Fibroblast of mammary gland (primary cell): ENCODE measurements at regions not wholly inside any gene's neighbourhood (a gene's known extent, or its start where the extent isn't known, plus 50 kb on each side); places are given as distances from the start of the nearest gene placed in this dataset.
"Not testable (repeated sequence)": the region's sequence is repeated elsewhere in the genome, so short reads cannot be mapped to it uniquely, and the experiment has no call there.

Experiments used
- DNase-seq: peaks from one replicate; pipeline ENCODE4 v3.0.0-alpha.2; 2010; ENCODE audit warnings: low read depth
- H3K4me3 ChIP-seq: 2 replicates; pipeline ENCODE4 v1.5.1; 2011; ENCODE audit warnings: low read depth, mild to moderate bottlenecking, low read length, moderate library complexity; ENCODE audit not compliant: control insufficient read depth
- TF ChIP-seq, protein P1 (sequence below): conservative IDR thresholded peaks from 2 replicates; pipeline ENCODE4 v1.5.1; 2011; ENCODE audit warnings: low read depth, low read length, inconsistent platforms; ENCODE audit not compliant: control insufficient read depth, insufficient read depth

DNA sequence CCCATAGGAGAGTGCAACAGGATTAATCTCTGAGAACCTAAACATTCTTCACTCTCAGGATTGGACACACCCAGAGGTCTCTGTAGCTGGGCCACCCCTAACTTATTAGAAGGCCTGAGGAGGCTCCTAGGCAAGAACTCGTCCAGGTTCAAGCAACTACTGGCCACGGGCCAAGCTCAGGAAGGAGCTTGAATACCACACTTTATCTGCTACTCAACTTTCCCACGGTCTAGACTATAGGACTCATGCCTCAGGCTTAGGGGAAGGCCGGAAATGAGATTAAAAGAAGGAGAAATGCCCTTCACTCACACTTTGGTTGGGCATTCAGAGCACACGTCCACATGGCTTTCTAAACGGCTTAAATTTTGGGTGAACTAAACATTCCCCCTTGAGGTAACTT, 142.8 kb upstream of the PHYHIPL start:
- H3K4me3 ChIP-seq = no peak overlapping the region
- DNase-seq = no peak
- TF ChIP-seq, protein P1, sequence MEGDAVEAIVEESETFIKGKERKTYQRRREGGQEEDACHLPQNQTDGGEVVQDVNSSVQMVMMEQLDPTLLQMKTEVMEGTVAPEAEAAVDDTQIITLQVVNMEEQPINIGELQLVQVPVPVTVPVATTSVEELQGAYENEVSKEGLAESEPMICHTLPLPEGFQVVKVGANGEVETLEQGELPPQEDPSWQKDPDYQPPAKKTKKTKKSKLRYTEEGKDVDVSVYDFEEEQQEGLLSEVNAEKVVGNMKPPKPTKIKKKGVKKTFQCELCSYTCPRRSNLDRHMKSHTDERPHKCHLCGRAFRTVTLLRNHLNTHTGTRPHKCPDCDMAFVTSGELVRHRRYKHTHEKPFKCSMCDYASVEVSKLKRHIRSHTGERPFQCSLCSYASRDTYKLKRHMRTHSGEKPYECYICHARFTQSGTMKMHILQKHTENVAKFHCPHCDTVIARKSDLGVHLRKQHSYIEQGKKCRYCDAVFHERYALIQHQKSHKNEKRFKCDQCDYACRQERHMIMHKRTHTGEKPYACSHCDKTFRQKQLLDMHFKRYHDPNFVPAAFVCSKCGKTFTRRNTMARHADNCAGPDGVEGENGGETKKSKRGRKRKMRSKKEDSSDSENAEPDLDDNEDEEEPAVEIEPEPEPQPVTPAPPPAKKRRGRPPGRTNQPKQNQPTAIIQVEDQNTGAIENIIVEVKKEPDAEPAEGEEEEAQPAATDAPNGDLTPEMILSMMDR = no peak

DNA sequence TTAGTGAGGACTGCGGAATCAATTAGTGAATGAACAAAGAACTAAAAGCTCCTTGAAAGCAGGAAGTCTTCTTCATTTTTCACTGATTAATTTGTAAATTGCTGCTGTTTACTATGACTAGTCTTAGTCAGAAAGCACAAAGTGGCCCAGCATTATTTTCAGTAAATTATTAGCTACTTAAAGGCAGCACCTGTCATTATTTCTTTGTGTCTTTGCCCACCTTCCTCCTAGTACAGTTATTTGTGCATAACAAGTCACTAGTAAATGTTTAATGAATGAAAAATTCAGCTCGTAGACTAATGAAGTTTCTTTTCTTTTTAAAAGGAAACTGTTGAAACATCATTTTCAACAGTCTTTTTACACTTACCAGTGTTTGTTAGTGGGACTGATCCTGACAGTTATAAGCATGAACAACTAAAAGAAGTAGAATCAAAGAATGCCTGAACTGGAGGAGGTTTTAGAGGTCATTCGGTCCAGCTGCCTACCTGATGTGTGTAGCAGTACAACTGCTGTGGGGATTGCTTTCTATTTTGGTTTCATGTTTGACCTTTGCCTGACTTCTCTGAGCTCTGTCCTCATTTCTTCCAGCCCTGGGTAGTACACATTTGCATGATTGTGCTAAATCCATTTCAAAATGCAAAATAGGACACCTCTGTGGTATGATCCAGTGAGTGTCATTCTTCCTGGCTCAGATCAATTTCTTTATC, 140.0 kb upstream of the PHYHIPL start:
- TF ChIP-seq, protein P1 = no peak
- DNase-seq = no peak
- H3K4me3 ChIP-seq = no peak overlapping the region

DNA sequence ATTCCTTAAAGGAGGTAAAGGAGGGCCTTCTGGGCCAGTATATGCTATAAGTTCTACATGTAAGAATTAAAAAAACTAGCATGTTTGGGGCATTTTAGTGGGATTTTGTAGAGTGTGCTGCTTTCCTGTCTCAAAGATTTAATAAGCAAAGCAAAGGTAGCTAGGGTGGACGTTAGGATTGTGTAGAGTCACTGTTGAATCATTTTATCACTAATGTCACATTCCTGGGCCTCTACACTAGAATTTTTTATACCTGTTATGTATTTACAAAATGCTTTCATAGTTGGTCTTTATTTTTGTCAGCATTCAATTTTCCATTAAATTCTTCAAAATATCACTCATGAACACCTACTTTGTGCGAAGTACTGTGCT, 139.4 kb upstream of the PHYHIPL start:
- TF ChIP-seq, protein P1 = no peak
- H3K4me3 ChIP-seq = no peak overlapping the region
- no peak for DNase-seq

DNA sequence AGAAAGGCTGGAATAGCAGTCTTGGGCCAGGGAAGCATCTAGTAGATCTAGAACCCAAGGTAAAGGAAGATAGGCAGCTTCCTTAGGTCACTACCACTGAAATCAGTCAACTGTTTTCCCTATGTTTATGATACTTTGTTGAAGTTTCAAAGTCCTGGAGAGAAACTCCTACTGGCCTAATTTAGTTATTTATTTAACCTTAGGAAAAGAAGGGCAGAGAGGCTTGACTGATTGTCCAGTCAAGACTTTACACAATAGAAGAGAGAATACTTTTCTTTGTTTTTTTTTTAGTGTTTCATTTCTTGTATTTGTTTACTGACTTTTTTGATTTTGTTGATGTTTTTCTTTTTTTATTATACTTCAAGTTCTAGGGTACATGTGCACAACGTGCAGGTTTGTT, 138.9 kb upstream of the PHYHIPL start:
- DNase-seq = no peak
- TF ChIP-seq, protein P1 = no peak
- no peak overlapping the region for H3K4me3 ChIP-seq

DNA sequence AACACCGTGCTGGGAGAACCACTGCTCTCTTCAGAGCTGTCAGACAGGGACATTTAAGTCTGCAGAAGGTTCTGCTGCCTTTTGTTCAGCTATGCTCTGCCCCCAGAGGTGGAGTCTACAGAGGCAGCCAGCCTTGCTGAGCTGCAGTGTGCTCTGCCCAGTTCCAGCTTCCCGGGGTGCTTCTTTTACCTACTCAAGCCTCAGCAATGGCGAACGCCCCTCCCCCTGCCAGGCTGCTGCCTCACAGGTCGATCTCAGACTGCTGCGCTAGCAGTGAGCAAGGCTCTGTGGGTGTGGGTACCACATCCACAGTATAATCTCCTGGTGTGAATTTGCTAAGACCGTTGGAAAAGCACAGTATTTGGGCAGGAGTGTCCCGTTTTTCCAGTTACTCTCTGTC, 133.1 kb upstream of the PHYHIPL start:
- DNase-seq, H3K4me3 ChIP-seq: not testable (repeated sequence)

DNA sequence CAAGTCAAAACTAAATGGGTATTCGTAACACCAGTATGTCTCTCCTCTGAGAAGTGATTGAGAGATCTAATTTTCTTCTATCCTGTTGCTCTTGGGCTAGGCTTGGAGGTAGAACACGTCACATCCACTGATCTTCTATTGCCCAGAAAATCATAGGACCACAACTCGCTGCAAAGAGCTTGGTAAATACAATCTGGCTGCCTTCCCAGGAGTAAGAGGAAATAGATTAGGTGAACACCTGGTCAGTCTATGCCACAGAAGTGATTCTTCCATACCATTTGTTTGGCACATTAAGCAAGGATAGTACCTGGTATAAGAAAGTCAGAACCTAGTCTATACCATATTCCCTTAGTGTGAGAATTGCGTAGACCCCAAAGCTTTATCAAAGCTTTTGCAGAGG, 129.3 kb upstream of the PHYHIPL start:
- no peak for DNase-seq
- TF ChIP-seq, protein P1 = no peak
- no peak overlapping the region for H3K4me3 ChIP-seq

DNA sequence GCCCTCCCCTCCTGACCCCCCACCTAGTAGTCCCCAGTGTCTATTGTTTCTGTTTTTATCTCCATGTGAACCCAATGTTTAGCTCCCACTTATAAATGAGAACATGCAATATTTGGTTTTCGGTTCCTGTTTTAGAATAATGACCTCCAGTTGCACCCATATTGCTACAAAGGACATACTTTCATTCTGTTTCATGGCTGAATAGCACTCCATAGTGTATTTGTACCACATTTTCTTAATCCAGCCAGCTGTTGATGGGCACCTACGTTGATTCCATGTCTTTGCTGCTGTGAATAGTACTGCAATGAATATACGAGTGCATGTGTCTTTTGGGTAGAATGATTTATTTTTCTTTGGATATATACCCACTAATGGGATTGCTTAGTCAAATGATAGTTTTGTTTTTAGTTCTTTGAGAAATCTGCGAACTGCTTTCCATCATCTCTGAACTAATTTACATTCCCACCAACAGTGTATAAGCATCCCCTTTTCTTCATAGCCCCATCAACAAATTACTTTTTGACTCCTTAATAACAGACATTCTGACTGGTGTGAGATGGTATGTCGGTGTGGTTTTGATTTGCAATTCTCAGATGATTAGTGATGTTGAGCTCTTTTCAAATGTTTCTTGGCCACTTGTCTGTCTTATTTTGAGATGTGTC, 128.4 kb upstream of the PHYHIPL start:
- DNase-seq = no peak

DNA sequence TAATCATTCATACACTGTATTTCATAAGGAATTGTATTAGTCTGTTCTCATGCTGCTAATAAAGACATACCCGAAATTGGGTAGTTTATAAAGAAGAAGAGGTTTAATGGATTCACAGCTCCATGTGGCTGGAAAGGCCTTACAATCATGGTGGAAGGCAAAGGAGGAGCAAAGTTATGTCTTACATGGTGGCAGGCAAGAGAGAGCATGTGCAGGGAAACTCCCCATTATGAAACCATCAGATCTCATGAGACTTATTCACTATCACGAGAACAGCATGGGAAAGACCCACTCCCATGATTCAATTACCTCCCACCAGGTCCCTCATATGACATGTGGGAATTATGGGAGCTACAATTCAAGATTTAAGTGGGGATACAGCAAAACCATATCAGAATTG, 122.9 kb upstream of the PHYHIPL start:
- not testable (repeated sequence) for H3K4me3 ChIP-seq, DNase-seq

More for the DNA sequence above, 128.4 kb upstream of the PHYHIPL start:
- H3K4me3 ChIP-seq = no peak overlapping the region
- TF ChIP-seq, protein P1 = no peak
